ENCODE measurements at regions not wholly inside any gene's neighbourhood (a gene's known extent, or its start where the extent isn't known, plus 50 kb on each side); places are given as distances from the start of the nearest gene placed in this dataset.

GRCh38 chr2:58503918-58504317 is 262.8 kb upstream of the FANCL start (continued):
- TF ChIP-seq PRDM15 (CRISPR knock-in tag; IDR thresholded peaks at IDR 0.05) (no peak), TCF12 (IDR thresholded peaks at IDR 0.05; ENCODE audit: low read depth, low read length) (no peak), RELB (IDR thresholded peaks at IDR 0.05; ENCODE audit: low read depth) (no peak)

- ATAC-seq (no peak), FAIRE-seq (no peak), DNase-seq (ENCODE audit: low read depth, low spot score) (no peak)
- no peak overlapping the region for H3K9ac ChIP-seq (ENCODE audit: control insufficient read depth, insufficient read depth, low read length)
- H3K4me3 ChIP-seq = no peak overlapping the region
- H3K27ac ChIP-seq (ENCODE audit: control insufficient read depth, insufficient read depth) = no peak overlapping the region
- TF ChIP-seq NR2F1 (conservative IDR thresholded peaks at IDR 0.05) (no peak), ATF3 (IDR thresholded peaks at IDR 0.05; ENCODE audit: borderline replicate concordance, extremely low read depth, low read depth, low read length) (no peak), ZNF622 (IDR thresholded peaks at IDR 0.05) (no peak), SRF (IDR thresholded peaks at IDR 0.05; ENCODE audit: low read depth in 2 of 2, low read length in 2 of 2) (no peak)
- no peaks in the 10 kb centered on the region for H3K27me3 ChIP-seq (replicated peaks in 1 of 2; ENCODE audit: control insufficient read depth in 2 of 2, insufficient read depth in 2 of 2, low read length in 1 of 2)
- H2AFZ ChIP-seq (ENCODE audit: control insufficient read depth, low read depth, low read length) = no peak overlapping the region
- CTCF ChIA-PET = no interaction called here
- no peaks in the 10 kb centered on the region for H3K4me1 ChIP-seq (ENCODE audit: control insufficient read depth, insufficient read depth, low read length)
- POLR2A ChIA-PET = no interaction called here
- no peaks in the 10 kb centered on the region for H3K9me3 ChIP-seq (replicated peaks; ENCODE audit: control insufficient read depth, insufficient read depth, low read length)
- RAD21 ChIA-PET (ENCODE audit: unreplicated experiment) = no interaction called here
- H3K4me2 ChIP-seq (ENCODE audit: control insufficient read depth, insufficient read depth) = no peak overlapping the region
- SMC1A ChIA-PET (ENCODE audit: uncharacterized antibody, unreplicated experiment) = interaction anchor here (0.7 kb wide), 1 partner anchor 93 kb away, joined by 3 read pairs; no protein-coding TSS in a partner anchor
- intact Hi-C loops (cut with micrococcal nuclease; ENCODE audit: unreplicated experiment) = no loop called here
- WGBS (ENCODE audit: insufficient coverage, insufficient replicate concordance, low lambda C conversion rate, missing lambda C conversion rate) = 2% methylated on average over 3 of the region's 3 CpGs
- no peaks in the 10 kb centered on the region for H3K79me2 ChIP-seq (ENCODE audit: control insufficient read depth, insufficient read depth, low read length)
- no peaks in the 10 kb centered on the region for H3K36me3 ChIP-seq (ENCODE audit: control insufficient read depth in 2 of 2, insufficient read depth in 2 of 2, low read length in 1 of 2)
- in situ Hi-C loops (cut with MboI) = no loop called here
- no TSS peak for BruUV-seq (replicated peaks)
- no peaks in the 10 kb centered on the region for H4K20me1 ChIP-seq (ENCODE audit: control insufficient read depth, insufficient read depth)
Measured at GRCh38 chr2:58502931-58503330, 261.8 kb upstream of the FANCL start.

All from GM12878 (cell line).